NCI-H2196 (cell line): ENCODE measurements at regions not wholly inside any gene's neighbourhood (a gene's known extent, or its start where the extent isn't known, plus 50 kb on each side); places are given as distances from the start of the nearest gene placed in this dataset.

Source experiments
- DNase-seq: peaks from one replicate; lab custom pipeline; 2025; ENCODE audit not compliant: unreplicated experiment; lab: John Stamatoyannopoulos, UW

DNA sequence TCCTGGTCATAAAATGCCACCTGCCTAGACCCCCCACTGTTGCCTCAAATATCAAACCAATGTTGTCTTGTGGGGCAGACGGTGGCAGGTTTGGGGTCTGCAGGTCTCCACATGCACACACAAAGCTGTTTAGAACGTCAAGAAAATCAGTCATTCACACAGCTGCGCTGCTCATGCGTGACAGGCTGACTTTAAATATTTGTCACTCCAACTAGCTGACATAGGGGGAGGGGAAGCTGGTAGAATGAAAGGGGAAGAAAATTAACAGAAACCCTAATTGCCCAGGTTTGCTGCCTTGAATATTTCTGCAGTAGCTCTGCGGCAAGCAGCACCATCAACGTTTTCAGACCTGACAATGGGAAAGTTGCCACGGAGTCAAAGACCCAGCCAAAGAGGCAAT lies 201.8 kb downstream of the ABHD5 start:
- no peak for DNase-seq

GRCh38 chr3:43893727-43894126 lies 203.0 kb downstream of the ABHD5 start:
- DNase-seq = no peak

DNA sequence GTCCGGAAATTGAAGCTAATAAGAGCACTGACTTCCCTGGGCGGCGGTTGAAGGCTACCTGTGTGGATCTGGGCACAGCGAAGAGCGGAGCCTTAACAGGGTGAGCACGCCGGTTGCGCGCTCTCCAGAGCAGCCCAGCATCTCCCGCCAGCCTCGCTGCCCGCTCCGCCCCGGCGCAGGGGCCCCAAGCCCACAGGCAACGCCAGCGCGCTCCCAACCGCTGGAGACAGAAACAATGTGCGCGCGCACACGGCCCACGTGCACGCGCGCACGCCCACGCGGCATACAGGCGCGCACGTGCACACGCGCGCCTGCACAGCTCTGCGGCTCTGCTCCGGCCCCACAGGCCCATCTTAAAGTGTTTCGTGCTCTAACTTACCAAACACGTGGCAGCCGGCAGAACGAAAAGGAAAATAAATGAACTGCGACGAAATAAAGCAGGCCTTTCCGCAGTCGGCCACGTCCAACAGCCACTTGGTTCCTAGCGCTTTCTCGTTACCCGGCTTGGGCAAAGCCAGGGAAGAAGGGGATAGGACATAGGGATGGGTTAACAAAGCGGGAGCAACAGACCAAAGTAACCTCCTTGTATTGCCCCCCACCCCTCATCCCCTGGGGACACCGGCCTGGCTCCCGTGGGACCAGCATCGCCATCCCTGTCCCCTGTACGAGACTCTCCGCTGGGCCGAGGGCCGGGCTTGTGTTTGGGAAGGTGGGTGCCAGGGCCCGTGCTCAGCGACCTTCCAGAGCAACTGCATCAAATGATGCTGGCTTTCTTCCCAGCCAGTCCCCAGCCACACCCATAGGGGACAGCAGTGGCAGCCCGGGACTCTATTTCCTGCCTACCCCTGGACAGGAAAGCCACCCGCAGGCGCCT lies 203.7 kb downstream of the ABHD5 start:
- DNase-seq = no peak

GRCh38 chr3:43895573-43895972 lies 204.8 kb downstream of the ABHD5 start:
- no peak for DNase-seq

DNA sequence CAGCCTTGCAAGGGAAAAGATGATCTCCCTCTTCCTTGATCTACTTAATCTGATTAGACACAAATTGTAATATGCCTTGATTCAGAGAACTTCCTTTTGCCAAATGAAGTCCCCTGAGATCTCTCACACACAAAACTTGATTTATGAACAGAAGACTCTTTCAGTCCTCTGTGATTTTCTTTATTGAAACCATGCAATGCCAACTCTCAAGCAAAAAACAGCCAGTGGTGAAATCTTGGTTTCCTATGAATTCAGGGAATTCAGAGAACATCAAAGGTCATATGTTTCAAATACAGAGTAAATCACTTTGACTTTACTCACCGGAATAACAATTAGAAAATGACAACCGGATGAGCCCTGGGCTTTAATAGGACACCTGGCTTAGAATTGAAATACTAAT lies 211.7 kb downstream of the ABHD5 start:
- no peak for DNase-seq

DNA sequence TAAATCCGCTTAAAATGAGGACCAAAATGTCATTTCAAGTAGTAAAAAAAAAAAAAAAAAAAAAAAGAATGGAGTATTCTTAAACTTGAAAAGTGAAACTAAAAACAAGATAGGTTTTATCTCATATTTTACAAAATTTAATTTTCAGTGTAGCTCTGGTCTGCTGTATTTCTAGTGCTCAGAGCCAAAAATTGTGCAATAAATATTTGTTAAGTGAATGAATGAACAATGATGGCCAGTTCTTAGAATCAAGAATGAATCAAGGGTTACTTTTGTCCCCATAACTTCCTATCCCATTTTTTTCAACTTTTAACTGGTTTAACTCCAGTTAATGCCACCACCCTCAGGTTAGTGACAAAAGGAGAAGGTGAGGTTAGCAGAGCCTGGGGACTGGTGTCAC lies 214.4 kb downstream of the ABHD5 start:
- DNase-seq = no peak

- DNase-seq = no peak
Observed at GRCh38 chr3:43906849-43907507, 216.2 kb downstream of the ABHD5 start.

DNA sequence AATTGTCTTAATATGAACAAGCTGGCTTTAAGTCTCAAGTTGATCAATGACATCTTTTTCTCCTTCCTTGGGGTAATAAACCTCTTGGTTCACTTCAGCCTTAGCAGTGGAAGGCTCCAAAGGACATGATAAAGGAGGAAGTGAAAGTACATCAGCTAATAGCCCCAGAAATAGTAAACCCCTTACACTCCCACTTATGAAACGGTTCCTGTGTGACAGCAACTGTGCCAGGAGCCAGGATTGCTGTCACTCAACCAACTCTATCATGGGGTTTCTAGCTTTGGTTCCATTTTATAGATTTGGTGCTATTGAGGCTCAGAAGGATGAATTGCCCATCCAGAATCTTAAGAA lies 216.7 kb downstream of the ABHD5 start:
- DNase-seq = no peak

- no peak for DNase-seq
Observed at GRCh38 chr3:43908456-43908855, 217.7 kb downstream of the ABHD5 start.

- DNase-seq = no peak
Observed at GRCh38 chr3:43909149-43909548, 218.4 kb downstream of the ABHD5 start.

- no peak for DNase-seq
Observed at GRCh38 chr3:43910750-43911149, 220.0 kb downstream of the ABHD5 start.

DNA sequence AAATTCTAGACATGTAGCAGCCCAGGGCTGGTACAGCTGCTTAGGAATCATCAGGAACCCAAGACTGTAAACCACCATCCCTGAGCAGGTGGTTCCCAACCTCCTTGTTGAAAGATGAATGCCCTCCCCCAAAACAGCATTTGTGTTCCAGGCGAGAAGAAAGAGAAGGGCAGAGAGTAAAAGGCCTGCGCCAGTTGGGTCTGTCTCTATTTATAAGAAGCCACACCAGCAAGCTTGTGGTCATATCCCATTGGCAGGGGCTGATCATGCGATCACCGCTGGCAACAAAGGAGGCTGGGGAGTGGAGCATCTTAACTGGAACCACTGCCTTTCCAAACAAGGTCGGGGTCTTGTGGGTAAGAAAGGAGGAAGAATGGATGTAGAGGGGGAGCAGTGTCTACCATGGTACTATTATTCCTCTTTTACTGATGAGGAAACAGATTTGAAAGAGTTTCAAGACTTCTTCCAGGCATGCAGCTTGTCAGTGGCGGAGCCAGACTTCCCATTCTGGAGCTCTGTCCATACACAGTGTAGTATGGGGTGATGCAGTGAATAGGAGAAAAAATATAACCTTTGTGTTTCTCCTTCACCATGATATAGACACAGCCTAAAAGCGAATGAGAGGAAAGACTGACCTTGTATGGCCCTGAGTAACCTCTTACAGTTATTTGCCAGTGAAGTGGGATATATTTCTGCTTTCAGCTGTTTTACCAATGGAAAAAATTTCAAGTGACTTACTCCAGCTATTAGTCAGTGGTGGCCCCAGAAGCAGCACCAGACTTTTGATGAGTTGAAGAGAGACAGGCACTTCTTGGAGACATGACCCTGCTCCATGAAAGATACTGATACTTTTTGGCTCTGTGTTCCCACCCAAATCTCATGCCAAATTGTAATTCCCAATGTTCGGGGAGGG lies 222.6 kb downstream of the ABHD5 start:
- DNase-seq = no peak

- DNase-seq = no peak
Observed at GRCh38 chr3:43914269-43914668, 223.5 kb downstream of the ABHD5 start.

- DNase-seq = no peak
Observed at GRCh38 chr3:43915546-43915945, 224.8 kb downstream of the ABHD5 start.

DNA sequence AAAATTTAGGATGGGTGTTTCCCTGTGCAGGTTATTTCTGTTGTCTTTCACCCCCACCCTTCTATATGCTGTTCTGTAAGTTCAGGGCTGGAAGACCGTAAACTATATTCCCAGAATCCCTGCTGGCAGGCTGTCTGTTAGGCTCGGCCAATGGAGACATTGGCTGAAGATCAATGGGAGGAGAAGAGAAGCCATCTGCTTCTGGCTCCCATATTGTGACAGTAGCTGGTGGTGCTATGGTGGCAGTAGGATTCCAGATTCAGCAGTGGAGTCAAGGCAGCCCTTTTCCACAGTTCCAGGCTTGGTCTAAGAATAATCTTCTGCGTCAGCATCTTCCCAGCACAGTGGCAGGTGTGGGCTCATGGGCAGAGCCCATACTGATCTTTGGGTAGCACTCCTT lies 226.6 kb downstream of the ABHD5 start:
- DNase-seq = no peak

- no peak for DNase-seq
Observed at GRCh38 chr3:43919029-43919428, 228.3 kb downstream of the ABHD5 start.

DNA sequence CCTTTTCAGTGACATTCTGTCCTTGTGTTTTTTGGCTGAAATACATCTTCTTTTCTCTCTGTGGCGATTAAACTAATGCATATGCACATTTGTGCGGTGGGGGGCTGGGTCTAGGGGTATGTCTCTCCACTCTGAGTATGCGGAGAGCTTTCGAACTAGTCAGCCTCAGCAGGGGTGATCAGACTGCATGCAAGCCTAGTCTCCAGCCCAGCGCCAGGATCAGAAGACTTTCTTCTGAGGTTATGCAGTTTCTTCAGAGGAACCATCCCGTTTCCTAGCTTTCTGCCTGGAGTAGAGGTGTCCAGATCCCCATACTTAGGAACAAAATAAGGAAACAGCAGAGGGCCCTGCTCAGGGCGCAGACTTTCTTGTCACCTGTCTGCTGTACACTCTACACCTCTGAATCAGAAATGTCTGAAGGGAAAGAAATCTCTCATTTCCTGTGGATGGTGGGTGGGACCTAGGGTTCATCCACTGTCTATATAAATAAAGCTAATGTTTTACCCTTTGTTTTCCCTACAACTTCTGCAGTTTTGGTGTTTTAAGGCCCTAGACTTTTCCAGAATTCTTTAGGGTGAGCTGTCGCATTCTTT lies 230.4 kb downstream of the ABHD5 start:
- DNase-seq = no peak

GRCh38 chr3:43922374-43922773 lies 231.6 kb downstream of the ABHD5 start:
- no peak for DNase-seq

- DNase-seq = no peak
Observed at GRCh38 chr3:43923104-43923882, 232.6 kb downstream of the ABHD5 start.

GRCh38 chr3:43926055-43926454 lies 235.3 kb downstream of the ABHD5 start:
- no peak for DNase-seq
